ENCODE measurements at regions not wholly inside any gene's neighbourhood (a gene's known extent, or its start where the extent isn't known, plus 50 kb on each side); places are given as distances from the start of the nearest gene placed in this dataset.
A peak's percentile ranks its signal among the peaks of the same experiment; 100 is the strongest.

GRCh38 chr6:74872754-74873476, 332.9 kb downstream of the COL12A1 start:
- Histone ChIP-seq H3K4me3 (ENCODE audit: low read length) (no peak overlapping the region), H3K27ac (ENCODE audit: low read length) (no peak overlapping the region), H3K9ac (ENCODE audit: low read length) (no peak overlapping the region), H3K36me3 (ENCODE audit: low read depth, low read length) (no peaks in the 10 kb centered on the region), H3K79me2 (ENCODE audit: low read length) (no peaks in the 10 kb centered on the region), H3K27me3 (ENCODE audit: low read length) (no peaks in the 10 kb centered on the region), H4K20me1 (ENCODE audit: low read length) (no peaks in the 10 kb centered on the region), H3K4me2 (ENCODE audit: low read length) (no peak overlapping the region), H3K9me3 (ENCODE audit: low read length) (no peaks in the 10 kb centered on the region), H3K9me2 (replicated peaks; ENCODE audit: low read length) (no peaks in the 10 kb centered on the region), H3K4me1 (ENCODE audit: insufficient read depth, low read length) (no peaks in the 10 kb centered on the region), H2AFZ (ENCODE audit: low read length) (no peak overlapping the region), H3F3A (ENCODE audit: low read length, unreplicated experiment) (no peaks in the 10 kb centered on the region)
- intact Hi-C loops (cut with micrococcal nuclease) = no loop called here
- no peak for TF ChIP-seq CTCF (conservative IDR thresholded peaks at IDR 0.05; ENCODE audit: low read depth, low read length)
- TF ChIP-seq EZH2 (IDR thresholded peaks at IDR 0.05; ENCODE audit: low read length, unreplicated experiment) = no peak
- no peak for TF ChIP-seq EZH2phosphoT487 (IDR thresholded peaks at IDR 0.05; ENCODE audit: borderline replicate concordance, low read length)
- peak; percentile 61 for ATAC-seq
- no TSS peak for BruUV-seq (replicated peaks)
- CTCF ChIA-PET = no interaction called here
- POLR2A ChIA-PET (ENCODE audit: unreplicated experiment) = no interaction called here
- DNase-seq = peak; percentile 11

GRCh38 chr6:74871757-74872156, 334.1 kb downstream of the COL12A1 start:
- H3K9me3 ChIP-seq (ENCODE audit: low read length) = no peaks in the 10 kb centered on the region
- no peak overlapping the region for H3K9ac ChIP-seq (ENCODE audit: low read length)
- no peaks in the 10 kb centered on the region for H3K79me2 ChIP-seq (ENCODE audit: low read length)
- H3K27ac ChIP-seq (ENCODE audit: low read length) = no peak overlapping the region
- ATAC-seq (no peak), DNase-seq (peak; percentile 43)
- H3K4me2 ChIP-seq (ENCODE audit: low read length) = no peak overlapping the region
- no peaks in the 10 kb centered on the region for H3K9me2 ChIP-seq (replicated peaks; ENCODE audit: low read length)
- H3K4me3 ChIP-seq (ENCODE audit: low read length) = no peak overlapping the region
- no peaks in the 10 kb centered on the region for H3K36me3 ChIP-seq (ENCODE audit: low read depth, low read length)
- BruUV-seq (replicated peaks) = no TSS peak
- H4K20me1 ChIP-seq (ENCODE audit: low read length) = no peaks in the 10 kb centered on the region
- no peaks in the 10 kb centered on the region for H3F3A ChIP-seq (ENCODE audit: low read length, unreplicated experiment)
- intact Hi-C loops (cut with micrococcal nuclease) = no loop called here
- no peak overlapping the region for H2AFZ ChIP-seq (ENCODE audit: low read length)
- CTCF ChIA-PET = no interaction called here
- no peaks in the 10 kb centered on the region for H3K27me3 ChIP-seq (ENCODE audit: low read length)
- POLR2A ChIA-PET (ENCODE audit: unreplicated experiment) = no interaction called here
- H3K4me1 ChIP-seq (ENCODE audit: insufficient read depth, low read length) = no peaks in the 10 kb centered on the region
- TF ChIP-seq EZH2 (IDR thresholded peaks at IDR 0.05; ENCODE audit: low read length, unreplicated experiment) (no peak), EZH2phosphoT487 (IDR thresholded peaks at IDR 0.05; ENCODE audit: borderline replicate concordance, low read length) (no peak), CTCF (conservative IDR thresholded peaks at IDR 0.05; ENCODE audit: low read depth, low read length) (no peak)

- intact Hi-C loops (cut with micrococcal nuclease) = no loop called here
- no peak overlapping the region for H3K4me3 ChIP-seq (ENCODE audit: low read length)
- ChIA-PET CTCF (no interaction called here), POLR2A (ENCODE audit: unreplicated experiment) (no interaction called here)
- no peak overlapping the region for H3K27ac ChIP-seq (ENCODE audit: low read length)
- no peak overlapping the region for H2AFZ ChIP-seq (ENCODE audit: low read length)
- no peaks in the 10 kb centered on the region for H3K27me3 ChIP-seq (ENCODE audit: low read length)
- H3K9me3 ChIP-seq (ENCODE audit: low read length) = no peaks in the 10 kb centered on the region
- H3K79me2 ChIP-seq (ENCODE audit: low read length) = no peaks in the 10 kb centered on the region
- H3K4me2 ChIP-seq (ENCODE audit: low read length) = no peak overlapping the region
- BruUV-seq (replicated peaks) = no TSS peak
- no peaks in the 10 kb centered on the region for H3K4me1 ChIP-seq (ENCODE audit: insufficient read depth, low read length)
- no peaks in the 10 kb centered on the region for H3K36me3 ChIP-seq (ENCODE audit: low read depth, low read length)
- H3K9me2 ChIP-seq (replicated peaks; ENCODE audit: low read length) = no peaks in the 10 kb centered on the region
- H3K9ac ChIP-seq (ENCODE audit: low read length) = no peak overlapping the region
- H4K20me1 ChIP-seq (ENCODE audit: low read length) = no peaks in the 10 kb centered on the region
- ATAC-seq (no peak), DNase-seq (peak; percentile 10)
- TF ChIP-seq CTCF (conservative IDR thresholded peaks at IDR 0.05; ENCODE audit: low read depth, low read length) (no peak), EZH2phosphoT487 (IDR thresholded peaks at IDR 0.05; ENCODE audit: borderline replicate concordance, low read length) (no peak), EZH2 (IDR thresholded peaks at IDR 0.05; ENCODE audit: low read length, unreplicated experiment) (no peak)
- no peaks in the 10 kb centered on the region for H3F3A ChIP-seq (ENCODE audit: low read length, unreplicated experiment)
Measured at GRCh38 chr6:74870403-74870802, 335.4 kb downstream of the COL12A1 start.
